ENCODE measurements at regions not wholly inside any gene's neighbourhood (a gene's known extent, or its start where the extent isn't known, plus 50 kb on each side); places are given as distances from the start of the nearest gene placed in this dataset.
"Not testable (repeated sequence)": the region's sequence is repeated elsewhere in the genome, so short reads cannot be mapped to it uniquely, and the experiment has no call there.

DNA sequence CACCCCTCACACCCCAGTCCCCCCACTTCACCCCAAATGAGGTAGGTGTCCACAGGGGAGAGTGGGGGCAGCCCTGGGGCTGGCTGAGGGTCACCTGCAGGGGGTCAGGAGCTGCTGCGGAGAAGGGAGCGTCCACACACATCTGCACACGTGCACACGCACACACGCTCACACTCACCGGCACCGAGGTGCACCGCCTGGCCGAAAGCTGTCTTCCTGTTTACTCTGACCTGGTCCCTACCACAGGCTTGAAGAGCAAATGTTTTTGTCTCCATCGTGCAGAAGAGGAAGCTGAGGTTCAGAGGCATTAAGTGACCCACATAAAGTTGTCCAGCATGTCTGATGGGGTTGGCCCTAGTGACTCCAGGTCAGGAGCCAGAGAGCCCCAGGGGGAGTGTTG lies 4382.1 kb upstream of the TPTE start:
- H2AFZ ChIP-seq; H3K36me3 ChIP-seq (ENCODE audit: insufficient read depth); H3K4me3 ChIP-seq; H3K27me3 ChIP-seq (ENCODE audit: insufficient read depth); DNase-seq (ENCODE audit: low spot score); H3K4me1 ChIP-seq (ENCODE audit: insufficient read depth); H3K4me1 Mint-ChIP-seq; H3K9me2 ChIP-seq (ENCODE audit: insufficient read depth); H3K79me2 ChIP-seq (replicated peaks; ENCODE audit: insufficient read depth); H3K27ac Mint-ChIP-seq; H3K4me2 ChIP-seq; H3K27ac ChIP-seq (ENCODE audit: low read depth); ATAC-seq; H3K4me3 Mint-ChIP-seq; H3K27me3 Mint-ChIP-seq (ENCODE audit: insufficient read depth, low read depth, poor library complexity); H4K20me1 ChIP-seq (replicated peaks; ENCODE audit: insufficient read depth); H3F3A ChIP-seq (replicated peaks; ENCODE audit: low read depth); H3K36me3 Mint-ChIP-seq (ENCODE audit: low read depth); H3K9me3 Mint-ChIP-seq: not testable (repeated sequence)

DNA sequence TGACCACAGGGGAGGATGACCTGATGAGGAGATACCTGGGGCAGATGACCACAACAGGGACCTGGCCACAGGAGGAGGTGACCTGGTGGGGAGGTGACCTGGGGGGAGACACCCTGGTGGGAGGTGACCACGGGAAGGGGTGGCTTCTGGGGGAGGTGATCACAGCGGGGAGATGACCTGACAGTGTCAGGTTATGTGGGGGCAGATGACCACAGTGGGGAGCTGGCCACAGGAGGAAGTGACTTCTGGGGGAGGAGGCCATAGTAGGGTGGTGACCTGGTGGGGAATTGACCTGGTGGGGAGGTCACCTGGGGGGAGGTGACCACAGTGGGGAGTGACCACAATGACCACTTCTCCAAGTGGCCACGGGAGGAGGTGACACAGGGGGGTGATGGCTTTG lies 4381.5 kb upstream of the TPTE start:
- not testable (repeated sequence) for H3K4me3 Mint-ChIP-seq; H3K27ac ChIP-seq (ENCODE audit: low read depth); H3K9me3 Mint-ChIP-seq; DNase-seq (ENCODE audit: low spot score); H3K4me3 ChIP-seq; H3K27me3 Mint-ChIP-seq (ENCODE audit: insufficient read depth, low read depth, poor library complexity); H3K36me3 Mint-ChIP-seq (ENCODE audit: low read depth); H4K20me1 ChIP-seq (replicated peaks; ENCODE audit: insufficient read depth); H3K4me1 ChIP-seq (ENCODE audit: insufficient read depth); H3K27me3 ChIP-seq (ENCODE audit: insufficient read depth); H3K9me2 ChIP-seq (ENCODE audit: insufficient read depth); H3K79me2 ChIP-seq (replicated peaks; ENCODE audit: insufficient read depth); H3F3A ChIP-seq (replicated peaks; ENCODE audit: low read depth); H3K4me1 Mint-ChIP-seq; ATAC-seq; H2AFZ ChIP-seq; H3K27ac Mint-ChIP-seq; H3K36me3 ChIP-seq (ENCODE audit: insufficient read depth); H3K4me2 ChIP-seq

DNA sequence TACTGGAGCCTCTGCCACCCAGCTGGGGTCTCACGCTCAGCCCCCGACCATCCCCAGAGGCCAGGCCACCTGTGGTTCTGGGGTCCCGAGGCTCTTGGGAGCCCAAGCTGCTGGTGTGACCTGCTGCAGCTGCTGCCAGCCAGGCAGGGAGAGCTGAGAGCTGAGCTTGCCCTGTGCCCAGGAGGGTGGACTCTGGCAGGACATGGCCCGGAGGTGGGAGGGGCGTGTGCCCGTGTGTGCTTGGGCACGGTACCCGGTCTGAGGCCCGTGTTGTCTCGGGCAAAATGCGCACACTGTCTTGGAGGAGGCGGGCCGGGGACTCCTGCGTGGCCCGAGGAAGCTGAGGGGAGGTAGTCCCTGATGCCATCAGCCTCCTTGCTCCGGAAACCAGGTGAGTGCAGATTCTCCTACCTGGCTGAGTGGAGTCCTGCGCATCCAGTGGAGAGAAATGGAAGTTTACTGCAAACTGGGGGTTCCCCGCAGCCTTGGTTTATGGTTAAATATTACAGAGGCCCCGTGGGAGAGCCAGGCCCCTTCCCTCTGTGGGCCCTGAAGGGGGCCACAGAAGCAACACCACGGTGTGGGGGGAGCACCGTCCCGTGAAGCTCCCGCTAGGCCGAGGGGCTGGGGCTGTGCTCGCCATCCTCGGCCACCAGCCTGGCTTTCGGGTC lies 4380.8 kb upstream of the TPTE start:
- H3K9me2 ChIP-seq (ENCODE audit: insufficient read depth); H3F3A ChIP-seq (replicated peaks; ENCODE audit: low read depth); H3K36me3 ChIP-seq (ENCODE audit: insufficient read depth); H3K36me3 Mint-ChIP-seq (ENCODE audit: low read depth); H4K20me1 ChIP-seq (replicated peaks; ENCODE audit: insufficient read depth); H2AFZ ChIP-seq; H3K4me2 ChIP-seq; H3K27me3 Mint-ChIP-seq (ENCODE audit: insufficient read depth, low read depth, poor library complexity); H3K27me3 ChIP-seq (ENCODE audit: insufficient read depth); H3K27ac Mint-ChIP-seq; H3K27ac ChIP-seq (ENCODE audit: low read depth); H3K4me1 ChIP-seq (ENCODE audit: insufficient read depth); H3K79me2 ChIP-seq (replicated peaks; ENCODE audit: insufficient read depth); H3K4me3 Mint-ChIP-seq; H3K4me1 Mint-ChIP-seq; H3K9me3 Mint-ChIP-seq; ATAC-seq; DNase-seq (ENCODE audit: low spot score); H3K4me3 ChIP-seq: not testable (repeated sequence)

DNA sequence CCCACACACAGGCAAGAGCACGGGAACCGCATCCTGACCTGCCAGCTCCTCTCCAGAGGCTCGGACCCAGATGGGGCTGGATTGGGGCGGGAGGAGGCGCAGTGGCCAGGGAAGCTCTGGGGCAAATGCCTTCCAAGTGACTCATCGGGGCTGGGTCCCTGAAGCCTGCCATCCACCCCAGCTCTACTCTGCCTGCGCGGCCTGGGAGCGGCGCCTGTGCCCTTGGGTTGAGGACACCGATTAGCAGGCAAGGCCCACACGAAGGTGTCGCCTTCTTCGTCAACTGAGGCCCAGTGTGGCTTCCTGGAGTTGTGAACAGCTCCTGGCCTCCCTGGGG lies 4380.3 kb upstream of the TPTE start:
- not testable (repeated sequence) for H3K4me3 ChIP-seq; H3K9me3 Mint-ChIP-seq; H3K4me1 Mint-ChIP-seq; H3K4me1 ChIP-seq (ENCODE audit: insufficient read depth); DNase-seq (ENCODE audit: low spot score); H3K4me2 ChIP-seq; H2AFZ ChIP-seq; H3K27me3 ChIP-seq (ENCODE audit: insufficient read depth); H3K27ac ChIP-seq (ENCODE audit: low read depth); H3K4me3 Mint-ChIP-seq; H3K27me3 Mint-ChIP-seq (ENCODE audit: insufficient read depth, low read depth, poor library complexity); H3K9me2 ChIP-seq (ENCODE audit: insufficient read depth); H3K79me2 ChIP-seq (replicated peaks; ENCODE audit: insufficient read depth); H4K20me1 ChIP-seq (replicated peaks; ENCODE audit: insufficient read depth); H3K36me3 ChIP-seq (ENCODE audit: insufficient read depth); H3K27ac Mint-ChIP-seq; H3F3A ChIP-seq (replicated peaks; ENCODE audit: low read depth); H3K36me3 Mint-ChIP-seq (ENCODE audit: low read depth)
- ATAC-seq, result peak; percentile 79

DNA sequence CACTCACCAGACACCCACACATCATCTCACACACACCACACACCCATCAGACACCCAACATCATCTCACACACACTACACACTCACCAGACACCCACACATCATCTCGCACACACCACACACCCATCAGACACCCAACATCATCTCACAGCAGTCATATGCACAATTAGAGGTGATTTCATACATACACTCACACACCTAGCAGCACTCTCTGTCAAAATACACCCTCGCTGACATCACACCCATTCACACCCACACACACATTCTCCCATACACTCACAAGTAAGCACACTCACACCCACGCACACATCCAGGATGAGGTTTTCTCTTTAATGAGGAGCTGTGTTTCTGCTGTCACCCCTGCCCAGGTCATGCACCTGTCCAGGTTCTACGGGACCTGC lies 4368.2 kb upstream of the TPTE start:
- not testable (repeated sequence) for H3K9me3 Mint-ChIP-seq; H3K79me2 ChIP-seq (replicated peaks; ENCODE audit: insufficient read depth); H3K27me3 Mint-ChIP-seq (ENCODE audit: insufficient read depth, low read depth, poor library complexity); H3K4me1 Mint-ChIP-seq; H3K4me3 Mint-ChIP-seq; H3K27ac ChIP-seq (ENCODE audit: low read depth); H3K4me1 ChIP-seq (ENCODE audit: insufficient read depth); H3K4me2 ChIP-seq; H3K27me3 ChIP-seq (ENCODE audit: insufficient read depth); H2AFZ ChIP-seq; H3K4me3 ChIP-seq; DNase-seq (ENCODE audit: low spot score); H3F3A ChIP-seq (replicated peaks; ENCODE audit: low read depth); H4K20me1 ChIP-seq (replicated peaks; ENCODE audit: insufficient read depth); H3K27ac Mint-ChIP-seq; H3K36me3 Mint-ChIP-seq (ENCODE audit: low read depth); H3K36me3 ChIP-seq (ENCODE audit: insufficient read depth); ATAC-seq; H3K9me2 ChIP-seq (ENCODE audit: insufficient read depth)

DNA sequence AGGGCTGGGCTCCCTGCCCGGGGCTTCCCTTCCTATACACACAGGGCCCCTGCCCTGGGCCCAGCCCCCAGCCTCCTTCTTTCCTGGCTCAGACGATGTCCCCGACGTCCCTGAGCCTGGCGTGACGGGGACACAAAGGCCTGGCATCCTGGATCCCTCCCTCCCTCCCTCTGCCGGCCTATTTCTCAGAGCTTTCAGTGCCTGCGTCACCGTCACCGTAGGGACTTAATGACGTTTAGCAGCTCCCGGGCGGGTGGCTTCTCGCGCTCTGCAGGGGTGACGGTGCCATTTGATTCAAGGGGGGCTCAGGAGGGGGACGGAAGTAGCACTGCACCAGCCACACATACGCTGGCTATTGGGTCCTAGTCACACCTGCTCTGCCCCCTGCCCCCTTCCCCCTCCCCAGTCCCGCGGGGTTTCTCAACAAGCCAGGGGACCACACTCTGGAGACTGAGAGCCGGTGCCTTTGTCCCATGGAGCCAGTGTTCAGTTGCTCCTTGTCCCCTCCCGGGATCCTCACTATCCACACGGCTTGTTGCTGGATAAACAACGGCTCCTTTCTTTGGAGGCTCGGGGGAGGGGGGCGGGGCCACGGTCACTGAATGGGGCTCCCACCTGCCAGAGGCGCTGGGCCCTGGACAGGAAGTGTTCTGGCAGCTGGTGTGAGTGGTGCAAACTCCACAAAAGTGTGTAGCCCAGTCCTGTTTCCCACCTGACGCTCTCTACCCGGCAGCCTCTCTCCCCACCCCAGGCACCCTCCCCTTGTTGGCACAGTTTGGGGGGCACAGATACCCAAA lies 4366.7 kb upstream of the TPTE start:
- H3K4me1 ChIP-seq (ENCODE audit: insufficient read depth); H3F3A ChIP-seq (replicated peaks; ENCODE audit: low read depth); H3K36me3 ChIP-seq (ENCODE audit: insufficient read depth); H3K79me2 ChIP-seq (replicated peaks; ENCODE audit: insufficient read depth); H3K27me3 Mint-ChIP-seq (ENCODE audit: insufficient read depth, low read depth, poor library complexity); H3K36me3 Mint-ChIP-seq (ENCODE audit: low read depth); H4K20me1 ChIP-seq (replicated peaks; ENCODE audit: insufficient read depth); H3K27ac ChIP-seq (ENCODE audit: low read depth); H3K4me1 Mint-ChIP-seq; DNase-seq (ENCODE audit: low spot score); H3K27me3 ChIP-seq (ENCODE audit: insufficient read depth); H2AFZ ChIP-seq; H3K4me2 ChIP-seq; H3K9me3 Mint-ChIP-seq; H3K9me2 ChIP-seq (ENCODE audit: insufficient read depth); H3K4me3 ChIP-seq; H3K27ac Mint-ChIP-seq; H3K4me3 Mint-ChIP-seq: not testable (repeated sequence)
- peak; percentile 38 for ATAC-seq
